ENCODE measurements at regions not wholly inside any gene's neighbourhood (a gene's known extent, or its start where the extent isn't known, plus 50 kb on each side); places are given as distances from the start of the nearest gene placed in this dataset.
"Not testable (repeated sequence)": the region's sequence is repeated elsewhere in the genome, so short reads cannot be mapped to it uniquely, and the experiment has no call there.

DNA sequence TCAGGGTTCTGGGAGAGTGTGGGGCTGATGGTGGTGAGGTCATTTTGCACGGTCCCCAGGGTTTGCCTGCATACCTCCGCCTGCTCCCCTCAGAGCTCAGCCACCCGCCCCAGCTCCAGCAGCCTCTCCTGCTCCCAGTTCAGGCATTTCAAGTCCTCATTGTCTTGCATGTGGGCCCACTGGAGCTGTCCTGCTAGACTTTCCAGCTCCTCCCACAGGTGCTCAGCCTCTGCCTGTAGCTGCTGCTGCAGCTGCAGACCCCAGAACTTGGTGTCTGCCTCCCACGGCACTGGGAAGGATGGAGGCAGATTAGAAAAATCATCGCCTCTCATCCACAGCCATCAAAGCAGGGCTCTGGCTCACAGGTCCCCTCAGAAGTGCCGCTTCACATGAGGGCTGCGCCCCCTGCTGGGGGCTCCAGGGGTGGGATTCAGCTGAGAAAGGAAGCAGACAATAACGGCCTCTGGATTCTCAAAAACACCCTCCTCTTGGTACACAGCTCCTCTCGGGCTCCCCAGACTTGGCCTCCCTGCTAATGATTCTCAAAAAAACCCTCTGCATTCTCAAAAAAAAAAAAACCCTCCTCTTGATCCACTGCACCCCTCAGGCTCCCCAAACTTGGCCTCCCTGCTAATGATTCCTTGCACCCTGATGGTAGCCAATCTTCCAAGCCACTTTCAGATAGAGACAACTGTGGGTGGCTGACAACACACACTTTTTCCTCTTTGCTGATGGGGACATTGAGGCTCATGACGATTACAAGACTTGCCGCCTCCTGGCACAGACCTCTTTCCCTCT lies 89.3 kb upstream of the C2CD4B start:
- no peak overlapping the region for H3K27ac ChIP-seq

GRCh38 chr15:62256430-62256829 lies 91.3 kb upstream of the C2CD4B start:
- not testable (repeated sequence) for H3K27ac ChIP-seq

More for the DNA sequence above, 89.3 kb upstream of the C2CD4B start:
- TF ChIP-seq ZFX (IDR thresholded peaks at IDR 0.05), result no peak
- TF ChIP-seq, protein P1, sequence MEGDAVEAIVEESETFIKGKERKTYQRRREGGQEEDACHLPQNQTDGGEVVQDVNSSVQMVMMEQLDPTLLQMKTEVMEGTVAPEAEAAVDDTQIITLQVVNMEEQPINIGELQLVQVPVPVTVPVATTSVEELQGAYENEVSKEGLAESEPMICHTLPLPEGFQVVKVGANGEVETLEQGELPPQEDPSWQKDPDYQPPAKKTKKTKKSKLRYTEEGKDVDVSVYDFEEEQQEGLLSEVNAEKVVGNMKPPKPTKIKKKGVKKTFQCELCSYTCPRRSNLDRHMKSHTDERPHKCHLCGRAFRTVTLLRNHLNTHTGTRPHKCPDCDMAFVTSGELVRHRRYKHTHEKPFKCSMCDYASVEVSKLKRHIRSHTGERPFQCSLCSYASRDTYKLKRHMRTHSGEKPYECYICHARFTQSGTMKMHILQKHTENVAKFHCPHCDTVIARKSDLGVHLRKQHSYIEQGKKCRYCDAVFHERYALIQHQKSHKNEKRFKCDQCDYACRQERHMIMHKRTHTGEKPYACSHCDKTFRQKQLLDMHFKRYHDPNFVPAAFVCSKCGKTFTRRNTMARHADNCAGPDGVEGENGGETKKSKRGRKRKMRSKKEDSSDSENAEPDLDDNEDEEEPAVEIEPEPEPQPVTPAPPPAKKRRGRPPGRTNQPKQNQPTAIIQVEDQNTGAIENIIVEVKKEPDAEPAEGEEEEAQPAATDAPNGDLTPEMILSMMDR (conservative IDR thresholded peaks at IDR 0.05), result peak; percentile 86

GRCh38 chr15:62257996-62258521 lies 93.0 kb upstream of the C2CD4B start:
- no peak for TF ChIP-seq ZFX (IDR thresholded peaks at IDR 0.05)
- TF ChIP-seq, protein P1 (conservative IDR thresholded peaks at IDR 0.05), result no peak
- H3K27ac ChIP-seq, result no peak overlapping the region

- no peak for TF ChIP-seq ZFX (IDR thresholded peaks at IDR 0.05)
- TF ChIP-seq, protein P1 (conservative IDR thresholded peaks at IDR 0.05), result no peak
- no peak overlapping the region for H3K27ac ChIP-seq
Observed at GRCh38 chr15:62262305-62262941, 97.3 kb upstream of the C2CD4B start.

DNA sequence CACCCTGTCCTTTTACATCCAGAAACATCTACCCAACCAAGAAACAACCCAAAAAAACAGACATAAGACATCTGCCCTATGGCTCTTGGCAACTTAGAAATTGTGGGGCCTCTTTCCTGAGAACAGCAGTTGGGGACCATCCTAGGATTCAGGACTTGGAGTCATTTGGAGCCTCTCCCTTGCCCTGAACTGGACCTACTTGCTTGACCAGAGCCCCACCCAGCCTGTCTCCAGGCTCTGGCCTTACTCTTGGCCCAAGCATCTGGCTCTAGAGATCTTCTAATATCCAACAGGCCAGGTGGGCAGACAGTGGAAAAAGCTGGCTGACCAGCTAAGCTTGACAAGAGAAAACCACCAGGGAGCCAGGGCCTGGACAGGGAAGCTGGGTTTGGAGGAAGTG lies 99.1 kb upstream of the C2CD4B start:
- no peak overlapping the region for H3K27ac ChIP-seq
- no peak for TF ChIP-seq ZFX (IDR thresholded peaks at IDR 0.05)
- TF ChIP-seq, protein P1 (conservative IDR thresholded peaks at IDR 0.05), result no peak

- no peak for TF ChIP-seq ZFX (IDR thresholded peaks at IDR 0.05)
- TF ChIP-seq, protein P1 (conservative IDR thresholded peaks at IDR 0.05), result no peak
Observed at GRCh38 chr15:62269504-62269903, 104.4 kb upstream of the C2CD4B start.

GRCh38 chr15:62270216-62270921 lies 105.3 kb upstream of the C2CD4B start:
- no peak overlapping the region for H3K27ac ChIP-seq
- TF ChIP-seq, protein P1 (conservative IDR thresholded peaks at IDR 0.05), result no peak
- no peak for TF ChIP-seq ZFX (IDR thresholded peaks at IDR 0.05)

More at GRCh38 chr15:62269504-62269903, 104.4 kb upstream of the C2CD4B start:
- no peak overlapping the region for H3K27ac ChIP-seq
